ENCODE measurements at regions not wholly inside any gene's neighbourhood (a gene's known extent, or its start where the extent isn't known, plus 50 kb on each side); places are given as distances from the start of the nearest gene placed in this dataset.

GRCh38 chr13:22447132-22447886 lies 733.5 kb upstream of the SGCG start:
- peaks cover 8% of the 10 kb centered on the region for H3K4me1 ChIP-seq (ENCODE audit: control insufficient read depth, insufficient read depth, low read length)
- peaks cover 4% of the 10 kb centered on the region for H3K9me3 ChIP-seq (ENCODE audit: control insufficient read depth, low read length)
- WGBS, 2 experiments (ENCODE audit: insufficient coverage in 1 of 2, insufficient read length in 1 of 2): 62 to 88% methylated on average over 5 to 7 of the region's 7 CpGs
- H3K27me3 ChIP-seq (ENCODE audit: control insufficient read depth, insufficient read depth, low read length, poor library complexity, severe bottlenecking): no peaks in the 10 kb centered on the region
- peak overlapping the region; percentile 39 for H3K4me3 ChIP-seq (ENCODE audit: low read length)
- Mint-ChIP-seq H3K9me3 (peaks cover 9% of the 10 kb centered on the region), H3K4me1 (peaks cover 22% of the 10 kb centered on the region), H3K27me3 (ENCODE audit: insufficient read depth) (no peaks in the 10 kb centered on the region), H3K4me3 (no peak overlapping the region), H3K36me3 (ENCODE audit: low read depth) (no peaks in the 10 kb centered on the region), H3K27ac (peak overlapping the region; percentile 60)
- H3K36me3 ChIP-seq (ENCODE audit: control insufficient read depth, insufficient read depth, low read length): no peaks in the 10 kb centered on the region
- peak; percentile 29 for TF ChIP-seq CTCF (conservative IDR thresholded peaks at IDR 0.05)
- peak; percentile 73 for DNase-seq
- H3K27ac ChIP-seq (ENCODE audit: low read depth, low read length): no peak overlapping the region
- no peak overlapping the region for H3K9ac ChIP-seq (ENCODE audit: extremely low read depth, low read length, poor library complexity, severe bottlenecking)

DNA sequence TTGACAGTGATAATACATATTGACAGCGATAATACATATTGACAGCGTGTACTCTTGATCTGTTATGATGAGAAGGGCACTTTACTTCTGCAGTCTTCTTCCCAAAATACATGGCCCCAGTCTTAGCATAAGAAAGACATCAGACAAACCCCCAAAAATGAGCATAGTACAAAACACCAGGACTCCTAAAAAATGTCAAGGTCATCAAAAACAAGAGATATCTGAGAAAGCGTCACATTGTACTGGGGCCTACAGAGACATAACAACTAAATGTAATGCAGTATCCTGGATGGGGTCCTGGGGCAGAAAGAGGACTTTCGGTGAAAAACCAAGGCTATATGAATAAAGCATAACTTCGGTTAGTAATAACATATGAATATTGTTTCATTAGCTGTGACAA lies 731.5 kb upstream of the SGCG start:
- WGBS, 2 experiments (ENCODE audit: insufficient coverage in 1 of 2, insufficient read length in 1 of 2): 82 to 97% methylated on average over 3 to 5 of the region's 5 CpGs
- H3K9me3 ChIP-seq (ENCODE audit: control insufficient read depth, low read length): peaks cover 9% of the 10 kb centered on the region
- H3K36me3 Mint-ChIP-seq (ENCODE audit: low read depth): no peaks in the 10 kb centered on the region

DNA sequence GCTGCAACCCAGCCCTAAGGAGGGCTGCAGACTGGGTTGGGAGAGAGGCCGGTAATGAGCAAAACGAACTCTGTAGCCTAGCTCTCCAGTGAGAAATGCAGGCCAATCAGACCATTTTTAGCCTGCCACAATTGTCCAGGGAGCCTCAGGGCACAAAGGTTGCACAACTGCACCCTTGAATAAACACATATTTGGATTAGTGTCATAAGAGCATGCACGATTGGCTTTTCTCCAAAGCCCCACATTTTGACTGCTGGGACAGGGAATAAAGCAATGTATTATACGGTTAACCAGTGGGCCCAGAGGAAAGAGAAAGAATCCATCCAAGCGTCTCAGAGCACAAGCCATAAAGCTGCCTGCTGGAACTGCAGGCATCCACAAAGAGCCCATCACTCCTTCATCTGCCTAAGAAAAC lies 729.4 kb upstream of the SGCG start:
- Histone ChIP-seq H3K27me3 (ENCODE audit: control insufficient read depth, insufficient read depth, low read length, poor library complexity, severe bottlenecking) (no peaks in the 10 kb centered on the region), H3K9ac (ENCODE audit: extremely low read depth, low read length, poor library complexity, severe bottlenecking) (no peak overlapping the region), H3K4me1 (ENCODE audit: control insufficient read depth, insufficient read depth, low read length) (peaks cover 8% of the 10 kb centered on the region), H3K9me3 (ENCODE audit: control insufficient read depth, low read length) (peaks cover 10% of the 10 kb centered on the region), H3K36me3 (ENCODE audit: control insufficient read depth, insufficient read depth, low read length) (no peaks in the 10 kb centered on the region), H3K27ac (ENCODE audit: low read depth, low read length) (peak overlapping the region; percentile 73), H3K4me3 (ENCODE audit: low read length) (no peak overlapping the region)
- Mint-ChIP-seq H3K4me3 (no peak overlapping the region), H3K27ac (no peak overlapping the region), H3K9me3 (peaks cover 15% of the 10 kb centered on the region), H3K27me3 (ENCODE audit: insufficient read depth) (no peaks in the 10 kb centered on the region), H3K36me3 (ENCODE audit: low read depth) (no peaks in the 10 kb centered on the region), H3K4me1 (peaks cover 27% of the 10 kb centered on the region)
- WGBS, 2 experiments (ENCODE audit: insufficient coverage in 1 of 2, insufficient read length in 1 of 2): 60 to 84% methylated on average over 5 of the region's 5 CpGs
- DNase-seq: no peak
- TF ChIP-seq CTCF (conservative IDR thresholded peaks at IDR 0.05): no peak

More for the DNA sequence above, 731.5 kb upstream of the SGCG start:
- no peak overlapping the region for H3K27ac ChIP-seq (ENCODE audit: low read depth, low read length)
- no peak for DNase-seq
- no peak overlapping the region for H3K4me3 Mint-ChIP-seq
- peaks cover 8% of the 10 kb centered on the region for H3K4me1 ChIP-seq (ENCODE audit: control insufficient read depth, insufficient read depth, low read length)
- H3K27ac Mint-ChIP-seq: no peak overlapping the region
- H3K27me3 ChIP-seq (ENCODE audit: control insufficient read depth, insufficient read depth, low read length, poor library complexity, severe bottlenecking): no peaks in the 10 kb centered on the region
- H3K4me3 ChIP-seq (ENCODE audit: low read length): no peak overlapping the region
- no peak overlapping the region for H3K9ac ChIP-seq (ENCODE audit: extremely low read depth, low read length, poor library complexity, severe bottlenecking)
- H3K27me3 Mint-ChIP-seq (ENCODE audit: insufficient read depth): no peaks in the 10 kb centered on the region
- peaks cover 15% of the 10 kb centered on the region for H3K9me3 Mint-ChIP-seq
- no peak for TF ChIP-seq CTCF (conservative IDR thresholded peaks at IDR 0.05)
- no peaks in the 10 kb centered on the region for H3K36me3 ChIP-seq (ENCODE audit: control insufficient read depth, insufficient read depth, low read length)
- peaks cover 22% of the 10 kb centered on the region for H3K4me1 Mint-ChIP-seq
